B cell (primary cell): ENCODE measurements at regions not wholly inside any gene's neighbourhood (a gene's known extent, or its start where the extent isn't known, plus 50 kb on each side); places are given as distances from the start of the nearest gene placed in this dataset.

Experiments
- ATAC-seq: fragments of 200-7000 bp; cut with Tn5 transposase; one replicate; pipeline ENCODE4 v1.10.0; 2021; ENCODE audit warnings: low read depth, mild to moderate bottlenecking, moderate number of reproducible peaks, moderate library complexity
- CTCF ChIA-PET: fragments of 350-600 bp; sonication (Branson Sonifier 250); formaldehyde crosslinking; loops from one replicate; lab custom pipeline; 2021; ENCODE audit warnings: antibody characterized with exemption, inconsistent platforms; lab: Charles Lee
- POLR2A ChIA-PET: fragments of 350-600 bp; sonication (Branson Sonifier 250); formaldehyde crosslinking; loops from one replicate; lab custom pipeline; 2021; ENCODE audit warnings: antibody characterized with exemption; lab: Charles Lee
- DNase-seq: peaks from one replicate; pipeline ENCODE4 v3.0.0; 2013
- H2AFZ ChIP-seq: 2 replicates; pipeline ENCODE4 v1.6.1; 2012; ENCODE audit warnings: mild to moderate bottlenecking, low read depth, low read length; ENCODE audit not compliant: insufficient read depth, poor library complexity, severe bottlenecking
- H3K27ac ChIP-seq, 2 donors: 1 replicate in 1 of 2; 2 replicates in 1 of 2; pipeline ENCODE4 v1.5.1; 2012 to 2013; ENCODE audit warnings: low read length in 2 of 2, mild to moderate bottlenecking in 2 of 2, moderate library complexity in 1 of 2
- H3K27me3 ChIP-seq, 4 experiments: fragments of 200-600 bp in 1 of 4; sonication (generic) in 1 of 4; replicated peaks in 1 of 4; 1 replicate in 2 of 4; 2 replicates in 2 of 4; pipeline versions ENCODE4 v1.6.1 to v1.7.0; 2013 to 2016; ENCODE audit warnings: low read length in 3 of 4, mild to moderate bottlenecking in 2 of 4, mixed read lengths in 1 of 4, moderate library complexity in 1 of 4; ENCODE audit not compliant: insufficient read depth in 4 of 4, control insufficient read depth in 3 of 4; ENCODE audit errors: control extremely low read depth in 1 of 4
- H3K36me3 ChIP-seq, 2 experiments: replicated peaks in 1 of 2; 1 replicate in 1 of 2; 2 replicates in 1 of 2; pipeline versions ENCODE4 v1.6.1 to v1.7.1; 2013; ENCODE audit warnings: low read length in 1 of 2; ENCODE audit not compliant: insufficient read depth in 2 of 2, control insufficient read depth in 1 of 2; ENCODE audit errors: control extremely low read depth in 1 of 2, extremely low read depth in 1 of 2
- H3K4me1 ChIP-seq, 2 donors: fragments of 200-600 bp in 1 of 2; sonication (generic) in 1 of 2; 1 replicate in 1 of 2; 2 replicates in 1 of 2; pipeline versions ENCODE4 v1.5.1 to v1.6.1; 2013 to 2017; ENCODE audit warnings: low read length in 2 of 2; ENCODE audit not compliant: control insufficient read depth in 2 of 2, insufficient read depth in 2 of 2
- H3K4me2 ChIP-seq: replicated peaks from 2 replicates; pipeline ENCODE3; 2012; ENCODE audit warnings: mild to moderate bottlenecking, low read depth, low read length; ENCODE audit not compliant: poor library complexity, severe bottlenecking
- H3K4me3 ChIP-seq, 5 experiments: fragments of 200-600 bp in 1 of 5; sonication (generic) in 1 of 5; 1 replicate in 3 of 5; 2 replicates in 2 of 5; pipeline versions ENCODE4 v1.5.1 to v1.7.0; 2011 to 2016; ENCODE audit warnings: low read length in 4 of 5, mild to moderate bottlenecking in 4 of 5, low read depth in 2 of 5, control low read depth in 1 of 5, moderate library complexity in 1 of 5; ENCODE audit not compliant: insufficient read depth in 1 of 5; ENCODE audit errors: control extremely low read depth in 1 of 5, extremely low read depth in 1 of 5
- H3K79me2 ChIP-seq: fragments of 200-600 bp; sonication (generic); one replicate; pipeline ENCODE4 v1.6.0; 2016; ENCODE audit warnings: low read length; ENCODE audit not compliant: control insufficient read depth, insufficient read depth
- H3K9ac ChIP-seq: fragments of 200-600 bp; sonication (generic); 2 replicates; pipeline ENCODE4 v1.6.1; 2017; ENCODE audit warnings: mild to moderate bottlenecking, low read length, moderate library complexity
- H3K9me3 ChIP-seq, 3 donors: one replicate each; pipeline versions ENCODE4 v1.6.1 to v1.7.1; 2013; ENCODE audit warnings: low read length in 2 of 3; ENCODE audit not compliant: control insufficient read depth in 2 of 3, insufficient read depth in 1 of 3; ENCODE audit errors: control extremely low read depth in 1 of 3
- H4K20me1 ChIP-seq: 2 replicates; pipeline ENCODE4 v1.6.0; 2012; ENCODE audit warnings: mild to moderate bottlenecking, low read length; ENCODE audit not compliant: insufficient read depth, control insufficient read depth, poor library complexity, severe bottlenecking
- H3K27ac Mint-ChIP-seq: one replicate; pipeline ENCODE4 v1.8.0; 2021; ENCODE audit warnings: mixed read lengths
- H3K27me3 Mint-ChIP-seq: one replicate; pipeline ENCODE4 v1.8.0; 2021; ENCODE audit warnings: mixed read lengths
- H3K4me1 Mint-ChIP-seq: one replicate; pipeline ENCODE4 v1.8.0; 2021; ENCODE audit warnings: mixed read lengths
- H3K4me3 Mint-ChIP-seq: one replicate; pipeline ENCODE4 v1.8.0; 2021; ENCODE audit warnings: mixed read lengths
- H3K9me3 Mint-ChIP-seq: one replicate; pipeline ENCODE4 v1.8.0; 2022; ENCODE audit warnings: mixed read lengths; ENCODE audit not compliant: insufficient read depth
- CTCF ChIP-seq: fragments of 200-600 bp; IDR thresholded peaks from one replicate; pipeline ENCODE4 v1.8.0; 2022; ENCODE audit warnings: antibody characterized with exemption, mild to moderate bottlenecking
- EZH2 ChIP-seq: IDR thresholded peaks from 2 replicates; pipeline ENCODE4 v1.6.1; 2012; ENCODE audit warnings: borderline replicate concordance, low read depth, mild to moderate bottlenecking, moderate library complexity, low read length; ENCODE audit not compliant: insufficient read depth, poor library complexity, severe bottlenecking
- WGBS: methylation state at CpG from one replicate; pipeline ENCODE4 v1.1.5; 2013; ENCODE audit warnings: missing lambda C conversion rate; ENCODE audit not compliant: insufficient coverage; 5-methylcytosine and 5-hydroxymethylcytosine counted together
- intact Hi-C: fragments of 100-400 bp; cut with micrococcal nuclease; formaldehyde crosslinking; loops from one replicate; pipeline ENCODE4 v1.10.0; 2022

- Mint-ChIP-seq H3K27ac (no peak overlapping the region), H3K4me3 (no peak overlapping the region), H3K27me3 (no peaks in the 10 kb centered on the region), H3K9me3 (peaks cover 2% of the 10 kb centered on the region), H3K4me1 (no peaks in the 10 kb centered on the region)
- Histone ChIP-seq H3K9ac (no peak overlapping the region), H3K4me2 (no peak overlapping the region), H3K27ac (no peak overlapping the region), H3K27me3 (no peaks in the 10 kb centered on the region), H3K36me3 (no peaks in the 10 kb centered on the region), H3K79me2 (no peaks in the 10 kb centered on the region), H3K4me3 (no peak overlapping the region), H4K20me1 (no peaks in the 10 kb centered on the region), H3K9me3 (peaks cover 0 to 4% (median 3%) of the 10 kb centered on the region in 3 donors), H2AFZ (no peak overlapping the region), H3K4me1 (no peaks in the 10 kb centered on the region)
- intact Hi-C loops, result no loop called here
- WGBS, result 83% methylated on average over 3 of the region's 3 CpGs
- CTCF ChIA-PET, result no interaction called here
- DNase-seq, result no peak
- POLR2A ChIA-PET, result no interaction called here
- TF ChIP-seq CTCF (no peak), EZH2 (no peak)
- no peak for ATAC-seq
Observed at GRCh38 chr1:80925130-80925805, 875.5 kb upstream of the ADGRL2 start.

- Histone ChIP-seq H3K4me2 (no peak overlapping the region), H3K4me1 (no peaks in the 10 kb centered on the region), H3K79me2 (no peaks in the 10 kb centered on the region), H3K27me3 (no peaks in the 10 kb centered on the region), H3K9me3 (no peaks in the 10 kb centered on the region), H3K27ac (no peak overlapping the region), H2AFZ (no peak overlapping the region), H3K4me3 (no peak overlapping the region), H3K9ac (no peak overlapping the region), H4K20me1 (no peaks in the 10 kb centered on the region), H3K36me3 (no peaks in the 10 kb centered on the region)
- no peak for ATAC-seq
- peaks cover 2% of the 10 kb centered on the region for H3K9me3 Mint-ChIP-seq
- TF ChIP-seq EZH2, result no peak
- no peaks in the 10 kb centered on the region for H3K4me1 Mint-ChIP-seq
- no peak overlapping the region for H3K4me3 Mint-ChIP-seq
- intact Hi-C loops, result no loop called here
- no CpG with 5 or more reads among the region's 2 CpGs for WGBS
- H3K27ac Mint-ChIP-seq, result no peak overlapping the region
- ChIA-PET CTCF (no interaction called here), POLR2A (no interaction called here)
- DNase-seq, result no peak
- no peaks in the 10 kb centered on the region for H3K27me3 Mint-ChIP-seq
Observed at GRCh38 chr1:80924290-80924689, 876.4 kb upstream of the ADGRL2 start.
